HEK293 (cell line): ENCODE measurements at regions not wholly inside any gene's neighbourhood (a gene's known extent, or its start where the extent isn't known, plus 50 kb on each side); places are given as distances from the start of the nearest gene placed in this dataset.
A peak's percentile ranks its signal among the peaks of the same experiment; 100 is the strongest.

Experiments used
- BCL11B ChIP-seq: fragments of 450-650 bp; formaldehyde crosslinking; IDR thresholded peaks from 2 replicates; pipeline ENCODE4 v1.5.1; 2016; ENCODE audit warnings: low read depth, missing biosample characterization, missing genetic modification characterization
- FEZF1 ChIP-seq: fragments of 450-650 bp; formaldehyde crosslinking; IDR thresholded peaks from 2 replicates; pipeline ENCODE4 v1.5.1; 2016; ENCODE audit warnings: missing biosample characterization, missing genetic modification characterization
- IKZF3 ChIP-seq: fragments of 450-650 bp; IDR thresholded peaks from 2 replicates; pipeline ENCODE4 v1.5.0; 2018; ENCODE audit warnings: missing biosample characterization, mild to moderate bottlenecking, missing genetic modification characterization, moderate library complexity
- PRDM1 ChIP-seq: fragments of 450-650 bp; formaldehyde crosslinking; IDR thresholded peaks from 2 replicates; pipeline ENCODE4; 2016; ENCODE audit warnings: missing biosample characterization, missing genetic modification characterization
- PRDM2 ChIP-seq: fragments of 450-650 bp; formaldehyde crosslinking; IDR thresholded peaks from 2 replicates; pipeline ENCODE4 v1.5.1; 2016; ENCODE audit warnings: missing biosample characterization, missing genetic modification characterization, borderline replicate concordance
- TSHZ1 ChIP-seq: fragments of 450-650 bp; formaldehyde crosslinking; IDR thresholded peaks from 2 replicates; pipeline ENCODE4 v1.5.1; 2016; ENCODE audit warnings: missing biosample characterization, missing genetic modification characterization, borderline replicate concordance
- ZBTB1 ChIP-seq: fragments of 450-650 bp; formaldehyde crosslinking; IDR thresholded peaks from 2 replicates; pipeline ENCODE4 v1.5.1; 2016; ENCODE audit warnings: missing biosample characterization, missing genetic modification characterization
- ZBTB48 ChIP-seq: fragments of 450-650 bp; formaldehyde crosslinking; IDR thresholded peaks from 2 replicates; pipeline ENCODE4 v1.5.1; 2016; ENCODE audit warnings: missing biosample characterization, missing genetic modification characterization
- ZNF148 ChIP-seq: fragments of 450-650 bp; formaldehyde crosslinking; IDR thresholded peaks from 2 replicates; pipeline ENCODE4 v1.5.0; 2017; ENCODE audit warnings: missing biosample characterization, missing genetic modification characterization, borderline replicate concordance
- ZNF175 ChIP-seq: fragments of 450-650 bp; formaldehyde crosslinking; IDR thresholded peaks from 2 replicates; pipeline ENCODE4 v1.5.1; 2016; ENCODE audit warnings: missing biosample characterization, missing genetic modification characterization
- ZNF214 ChIP-seq: fragments of 450-650 bp; formaldehyde crosslinking; IDR thresholded peaks from 2 replicates; pipeline ENCODE4 v1.5.1; 2017; ENCODE audit warnings: missing biosample characterization, mild to moderate bottlenecking, missing genetic modification characterization, borderline replicate concordance
- ZNF24 ChIP-seq: fragments of 450-650 bp; formaldehyde crosslinking; IDR thresholded peaks from 2 replicates; pipeline ENCODE4 v1.5.1; 2016; ENCODE audit warnings: missing biosample characterization, missing genetic modification characterization
- ZNF302 ChIP-seq: fragments of 450-650 bp; formaldehyde crosslinking; IDR thresholded peaks from 2 replicates; pipeline ENCODE4 v1.5.1; 2016; ENCODE audit warnings: missing biosample characterization, missing genetic modification characterization, low read depth
- ZNF311 ChIP-seq: fragments of 450-650 bp; formaldehyde crosslinking; IDR thresholded peaks from 2 replicates; pipeline ENCODE4 v1.5.1; 2017; ENCODE audit warnings: missing biosample characterization, missing genetic modification characterization, borderline replicate concordance
- ZNF335 ChIP-seq: fragments of 450-650 bp; formaldehyde crosslinking; conservative IDR thresholded peaks from 2 replicates; pipeline ENCODE4 v1.5.1; 2016; ENCODE audit warnings: missing biosample characterization, missing genetic modification characterization
- ZNF354C ChIP-seq: fragments of 450-650 bp; formaldehyde crosslinking; IDR thresholded peaks from 2 replicates; pipeline ENCODE4 v1.5.1; 2016; ENCODE audit warnings: missing biosample characterization, missing genetic modification characterization, low read depth, borderline replicate concordance
- ZNF391 ChIP-seq: fragments of 450-650 bp; formaldehyde crosslinking; IDR thresholded peaks from 2 replicates; pipeline ENCODE4 v1.5.1; 2016; ENCODE audit warnings: low read depth, missing biosample characterization, missing genetic modification characterization, borderline replicate concordance
- ZNF501 ChIP-seq: fragments of 450-650 bp; formaldehyde crosslinking; IDR thresholded peaks from 2 replicates; pipeline ENCODE4 v1.5.1; 2016; ENCODE audit warnings: missing biosample characterization, missing genetic modification characterization
- ZNF747 ChIP-seq: fragments of 450-650 bp; formaldehyde crosslinking; IDR thresholded peaks from 2 replicates; pipeline ENCODE4 v1.5.1; 2016; ENCODE audit warnings: missing biosample characterization, missing genetic modification characterization
- ZNF791 ChIP-seq: fragments of 450-650 bp; formaldehyde crosslinking; IDR thresholded peaks from 2 replicates; pipeline ENCODE4 v1.5.1; 2016; ENCODE audit warnings: missing biosample characterization, missing genetic modification characterization
- ZSCAN30 ChIP-seq: fragments of 450-650 bp; IDR thresholded peaks from 2 replicates; pipeline ENCODE4 v1.5.1; 2018; ENCODE audit warnings: missing biosample characterization, mild to moderate bottlenecking, missing genetic modification characterization, moderate library complexity
- ZSCAN5A ChIP-seq: fragments of 450-650 bp; formaldehyde crosslinking; IDR thresholded peaks from 2 replicates; pipeline ENCODE4 v1.5.1; 2016; ENCODE audit warnings: missing biosample characterization, missing genetic modification characterization
- TF ChIP-seq, protein P1 (sequence below): fragments of 450-650 bp; formaldehyde crosslinking; IDR thresholded peaks from 2 replicates; pipeline ENCODE4 v1.5.1; 2017; ENCODE audit warnings: missing biosample characterization, missing genetic modification characterization
- TF ChIP-seq, protein P2 (sequence below): fragments of 450-650 bp; formaldehyde crosslinking; IDR thresholded peaks from 2 replicates; pipeline ENCODE4 v1.5.1; 2016; ENCODE audit warnings: missing biosample characterization, missing genetic modification characterization

DNA sequence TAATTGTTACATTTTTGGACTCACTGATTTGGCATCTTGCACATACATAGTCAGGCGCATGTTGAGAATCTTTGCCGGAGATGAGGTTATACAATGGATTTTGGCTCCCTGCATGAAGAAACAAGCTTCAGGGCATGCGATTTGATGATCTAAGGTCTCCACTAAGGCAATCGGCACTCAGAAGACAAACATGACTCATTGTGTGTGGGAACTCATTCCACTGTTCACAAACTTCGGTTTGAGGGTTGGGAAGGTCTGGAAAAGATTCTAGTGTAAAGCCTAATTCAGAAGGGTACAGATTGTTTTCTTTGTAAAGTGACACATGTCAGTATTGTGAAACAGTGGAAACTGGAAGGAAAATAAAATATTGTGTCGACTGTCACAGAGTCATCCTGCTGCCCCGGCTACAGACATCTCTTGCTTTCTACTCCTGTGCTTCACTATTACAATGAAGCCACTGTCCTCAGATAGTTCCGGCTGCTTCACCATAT, 192.6 kb upstream of the HMGA2 start (continued):
- TF ChIP-seq IKZF3 (tag by site-specific recombination) (peak; percentile 86), ZNF747 (tag by site-specific recombination) (no peak), ZNF302 (tag by site-specific recombination) (no peak), TSHZ1 (peak; percentile 97), ZSCAN5A (tag by site-specific recombination) (no peak), BCL11B (tag by site-specific recombination) (no peak), ZNF354C (tag by site-specific recombination) (no peak), ZSCAN30 (peak; percentile 69; the same call in 1 of the 2 replicates), ZNF148 (tag by site-specific recombination) (no peak), ZNF24 (tag by site-specific recombination) (peak; percentile 98), PRDM1 (tag by site-specific recombination) (no peak), ZNF175 (no peak), ZNF791 (tag by site-specific recombination) (no peak), FEZF1 (tag by site-specific recombination) (peak; percentile 80), ZNF214 (tag by site-specific recombination) (no peak), PRDM2 (no peak), ZNF335 (peak; percentile 55), ZBTB1 (tag by site-specific recombination) (no peak), ZNF311 (tag by site-specific recombination) (no peak), ZNF391 (tag by site-specific recombination) (peak; percentile 44; the same call in 1 of the 2 replicates), ZNF501 (tag by site-specific recombination) (peak; percentile 62; the same call in 1 of the 2 replicates), ZBTB48 (tag by site-specific recombination) (no peak)
- TF ChIP-seq, protein P1, sequence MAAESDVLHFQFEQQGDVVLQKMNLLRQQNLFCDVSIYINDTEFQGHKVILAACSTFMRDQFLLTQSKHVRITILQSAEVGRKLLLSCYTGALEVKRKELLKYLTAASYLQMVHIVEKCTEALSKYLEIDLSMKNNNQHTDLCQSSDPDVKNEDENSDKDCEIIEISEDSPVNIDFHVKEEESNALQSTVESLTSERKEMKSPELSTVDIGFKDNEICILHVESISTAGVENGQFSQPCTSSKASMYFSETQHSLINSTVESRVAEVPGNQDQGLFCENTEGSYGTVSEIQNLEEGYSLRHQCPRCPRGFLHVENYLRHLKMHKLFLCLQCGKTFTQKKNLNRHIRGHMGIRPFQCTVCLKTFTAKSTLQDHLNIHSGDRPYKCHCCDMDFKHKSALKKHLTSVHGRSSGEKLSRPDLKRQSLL = no peak
- TF ChIP-seq, protein P2, sequence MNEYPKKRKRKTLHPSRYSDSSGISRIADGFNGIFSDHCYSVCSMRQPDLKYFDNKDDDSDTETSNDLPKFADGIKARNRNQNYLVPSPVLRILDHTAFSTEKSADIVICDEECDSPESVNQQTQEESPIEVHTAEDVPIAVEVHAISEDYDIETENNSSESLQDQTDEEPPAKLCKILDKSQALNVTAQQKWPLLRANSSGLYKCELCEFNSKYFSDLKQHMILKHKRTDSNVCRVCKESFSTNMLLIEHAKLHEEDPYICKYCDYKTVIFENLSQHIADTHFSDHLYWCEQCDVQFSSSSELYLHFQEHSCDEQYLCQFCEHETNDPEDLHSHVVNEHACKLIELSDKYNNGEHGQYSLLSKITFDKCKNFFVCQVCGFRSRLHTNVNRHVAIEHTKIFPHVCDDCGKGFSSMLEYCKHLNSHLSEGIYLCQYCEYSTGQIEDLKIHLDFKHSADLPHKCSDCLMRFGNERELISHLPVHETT (tag by site-specific recombination) = peak; percentile 97
